ENCODE measurements at regions not wholly inside any gene's neighbourhood (a gene's known extent, or its start where the extent isn't known, plus 50 kb on each side); places are given as distances from the start of the nearest gene placed in this dataset.

GRCh38 chr2:48198371-48198770 lies 116.1 kb upstream of the FOXN2 start:
- no peak for TF ChIP-seq POLR2AphosphoS5 (IDR thresholded peaks at IDR 0.05; ENCODE audit: borderline replicate concordance, low read depth, low read length)
- TF ChIP-seq EZH2 (IDR thresholded peaks at IDR 0.05) = no peak

All from SK-N-MC (cell line).